HepG2 (cell line): ENCODE measurements at regions not wholly inside any gene's neighbourhood (a gene's known extent, or its start where the extent isn't known, plus 50 kb on each side); places are given as distances from the start of the nearest gene placed in this dataset.

Experiments used
- ATAC-seq: fragments of 200-7000 bp; cut with Tn5 transposase; 3 replicates; pipeline ENCODE4 v1.9.1; 2020; ENCODE audit warnings: mild to moderate bottlenecking, moderate library complexity
- BruUV-seq: library from RNA; stranded (reverse); fragments of 400-500 nt; replicated peaks from 2 replicates; lab custom pipeline; 2021; lab: Mats Ljungman, UMichigan
- CTCF ChIA-PET: fragments of 300-600 bp; formaldehyde crosslinking; extraction: SDS; loops from one replicate; lab custom pipeline; 2021; ENCODE audit warnings: low total read pairs, inconsistent platforms, low intra/inter-chr PET ratio; lab: Yijun Ruan, JAX
- POLR2A ChIA-PET: fragments of 350-600 bp; sonication (Branson Sonifier 250); formaldehyde crosslinking; loops from one replicate; lab custom pipeline; 2020; ENCODE audit warnings: antibody characterized with exemption, inconsistent platforms; lab: Yijun Ruan, JAX
- DNase-seq: peaks from one replicate; pipeline ENCODE4 v3.0.0-alpha.2; 2015; ENCODE audit warnings: low spot score
- FAIRE-seq: peaks from 3 replicates; lab custom pipeline; 2011; peaks lifted over from hg19 to GRCh38; lab: Jason Lieb, UNC
- H2AFZ ChIP-seq: one replicate; pipeline ENCODE4 v1.6.1; 2011; ENCODE audit warnings: low read length, inconsistent platforms
- H3K27ac ChIP-seq: fragments of 300-600 bp; 3 replicates; pipeline ENCODE4 v1.8.0; 2011; ENCODE audit warnings: mixed run types, mild to moderate bottlenecking, mixed read lengths, low read length, inconsistent platforms; ENCODE audit not compliant: insufficient read depth; ENCODE audit errors: extremely low read length
- H3K27me3 ChIP-seq, 2 experiments: fragments of 200-600 bp in 1 of 2; 2 replicates in 1 of 2; 3 replicates in 1 of 2; pipeline versions ENCODE4 v1.6.0 to v1.8.0; 2011; ENCODE audit warnings: low read length in 2 of 2, mild to moderate bottlenecking in 2 of 2, moderate library complexity in 2 of 2, inconsistent platforms in 1 of 2; ENCODE audit not compliant: insufficient read depth in 2 of 2, control insufficient read depth in 1 of 2
- H3K36me3 ChIP-seq, 2 experiments: fragments of 200-600 bp in 1 of 2; replicated peaks in 1 of 2; 2 replicates in 1 of 2; 3 replicates in 1 of 2; pipeline versions ENCODE4 v1.5.1 to v1.8.0; 2011; ENCODE audit warnings: low read length in 2 of 2, inconsistent platforms in 1 of 2; ENCODE audit not compliant: insufficient read depth in 2 of 2, control insufficient read depth in 1 of 2
- H3K4me1 ChIP-seq: 2 replicates; pipeline ENCODE4 v1.5.1; 2012; ENCODE audit warnings: low read length, inconsistent platforms; ENCODE audit not compliant: insufficient read depth
- H3K4me2 ChIP-seq: 2 replicates; pipeline ENCODE4 v1.6.0; 2011; ENCODE audit warnings: low read depth, low read length, inconsistent platforms
- H3K4me3 ChIP-seq, 3 experiments: fragments of 200-600 bp in 1 of 3; sonication (generic), shearing (Covaris generic) in 1 of 3; replicated peaks in 1 of 3; 2 replicates each; pipeline ENCODE4 v1.5.1; 2011 to 2016; ENCODE audit warnings: low read length in 3 of 3, inconsistent platforms in 2 of 3, low read depth in 2 of 3, mild to moderate bottlenecking in 2 of 3, control low read depth in 1 of 3, mixed read lengths in 1 of 3; ENCODE audit not compliant: insufficient read depth in 1 of 3
- H3K79me2 ChIP-seq: one replicate; pipeline ENCODE4 v1.6.1; 2011; ENCODE audit warnings: low read length, inconsistent platforms; ENCODE audit not compliant: insufficient read depth
- H3K9ac ChIP-seq: 2 replicates; pipeline ENCODE4 v1.6.0; 2011; ENCODE audit warnings: mild to moderate bottlenecking, low read depth, low read length, inconsistent platforms; ENCODE audit not compliant: insufficient read depth
- H3K9me3 ChIP-seq: 2 replicates; pipeline ENCODE4 v1.5.1; 2012; ENCODE audit warnings: mild to moderate bottlenecking, low read length
- H4K20me1 ChIP-seq: 2 replicates; pipeline ENCODE4 v1.6.0; 2011; ENCODE audit warnings: inconsistent platforms, mild to moderate bottlenecking, low read length, moderate library complexity; ENCODE audit not compliant: insufficient read depth
- DPF2 ChIP-seq: sonication (generic); formaldehyde crosslinking; IDR thresholded peaks from 2 replicates; pipeline ENCODE4 v1.4.0; 2020; ENCODE audit warnings: mild to moderate bottlenecking, low read depth, missing genetic modification reagents, borderline replicate concordance
- GTF3A ChIP-seq: sonication (generic); formaldehyde crosslinking; conservative IDR thresholded peaks from 2 replicates; pipeline ENCODE4 v1.4.0; 2020; ENCODE audit warnings: mild to moderate bottlenecking, missing genetic modification reagents
- SATB2 ChIP-seq: sonication (generic); formaldehyde crosslinking; IDR thresholded peaks from 2 replicates; pipeline ENCODE4 v1.5.0; 2020; ENCODE audit warnings: missing genetic modification reagents
- SNAPC5 ChIP-seq: sonication (generic); formaldehyde crosslinking; IDR thresholded peaks from 2 replicates; pipeline ENCODE4 v1.8.1; 2023; ENCODE audit warnings: mild to moderate bottlenecking, missing genetic modification reagents, borderline replicate concordance
- STAT5B ChIP-seq: sonication (generic); formaldehyde crosslinking; IDR thresholded peaks from 2 replicates; pipeline ENCODE4 v1.4.0; 2020; ENCODE audit warnings: missing genetic modification reagents
- TAF1 ChIP-seq: sonication (generic); formaldehyde crosslinking; IDR thresholded peaks from 2 replicates; pipeline ENCODE4 v1.4.0; 2020; ENCODE audit warnings: missing genetic modification reagents
- XBP1 ChIP-seq: sonication (generic); formaldehyde crosslinking; IDR thresholded peaks from 2 replicates; pipeline ENCODE4 v1.5.0; 2020; ENCODE audit warnings: missing genetic modification reagents
- ZBTB14 ChIP-seq: sonication (generic); formaldehyde crosslinking; IDR thresholded peaks from 2 replicates; pipeline ENCODE4 v1.4.0; 2020; ENCODE audit warnings: missing genetic modification reagents
- ZNF33B ChIP-seq: sonication (generic); formaldehyde crosslinking; IDR thresholded peaks from 2 replicates; pipeline ENCODE4 v1.5.1; 2020; ENCODE audit warnings: mild to moderate bottlenecking, missing genetic modification reagents
- ZNF530 ChIP-seq: sonication (generic); formaldehyde crosslinking; IDR thresholded peaks from 2 replicates; pipeline ENCODE4 v1.5.0; 2020; ENCODE audit warnings: low read depth, mild to moderate bottlenecking, missing genetic modification reagents
- ZNF614 ChIP-seq: IDR thresholded peaks from 2 replicates; pipeline ENCODE4 v1.6.1; 2018; ENCODE audit warnings: missing biosample characterization, missing genetic modification reagents, inconsistent platforms, borderline replicate concordance
- ZNF839 ChIP-seq: sonication (generic); formaldehyde crosslinking; IDR thresholded peaks from 2 replicates; pipeline ENCODE4 v1.4.0; 2020; ENCODE audit warnings: missing genetic modification reagents, mild to moderate bottlenecking, borderline replicate concordance
- WGBS: methylation state at CpG from one replicate; pipeline ENCODE4 v1.1.6; 2017; ENCODE audit warnings: low lambda C conversion rate; 5-methylcytosine and 5-hydroxymethylcytosine counted together
- in situ Hi-C: cut with HindIII; loops from 2 replicates; pipeline ENCODE4 v1.10.0; 2017; ENCODE audit warnings: low pct_unique_long_range_greater_than_20kb; ENCODE audit not compliant: extremely low pct_ligation_motif_present
- intact Hi-C: fragments of 100-400 bp; cut with micrococcal nuclease; formaldehyde crosslinking; loops from one replicate; pipeline ENCODE4 v1.10.0; 2022; ENCODE audit not compliant: unreplicated experiment
- TF ChIP-seq, protein P1 (sequence below): sonication (generic); formaldehyde crosslinking; IDR thresholded peaks from 2 replicates; pipeline ENCODE4 v1.9.0; 2021; ENCODE audit warnings: missing genetic modification reagents, mild to moderate bottlenecking, borderline replicate concordance

DNA sequence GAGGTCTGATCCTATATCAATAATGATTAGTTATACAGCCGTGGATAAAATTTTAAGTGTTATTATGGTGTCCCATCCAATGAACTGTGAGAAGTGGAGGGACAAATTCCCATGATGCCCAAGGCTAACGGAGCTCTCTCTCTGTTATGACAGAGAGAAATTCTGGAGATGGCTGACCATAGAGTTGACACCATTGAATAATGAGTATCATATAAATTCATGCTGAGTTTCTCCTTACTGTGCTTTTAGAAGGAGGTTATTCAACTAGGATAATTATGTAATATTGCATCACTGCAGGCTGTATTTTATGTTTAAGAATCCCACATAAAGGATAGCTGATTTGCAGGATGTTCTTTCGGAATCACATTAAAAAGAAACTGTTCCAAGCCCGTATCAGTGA, 82.9 kb downstream of the PYDC2 start:
- Histone ChIP-seq H2AFZ (no peak overlapping the region), H3K27ac (no peak overlapping the region), H3K4me2 (no peak overlapping the region), H3K27me3 (no peaks in the 10 kb centered on the region), H4K20me1 (no peaks in the 10 kb centered on the region), H3K9me3 (peaks cover 8% of the 10 kb centered on the region; the same call in 1 of the 2 replicates), H3K4me3 (no peak overlapping the region), H3K36me3 (no peaks in the 10 kb centered on the region), H3K79me2 (no peaks in the 10 kb centered on the region), H3K9ac (no peak overlapping the region), H3K4me1 (no peaks in the 10 kb centered on the region)
- in situ Hi-C loops, result no loop called here
- CTCF ChIA-PET, result no interaction called here
- POLR2A ChIA-PET, result no interaction called here
- FAIRE-seq (no peak), DNase-seq (no peak)
- BruUV-seq, result no TSS peak
- 0% methylated on average over 4 of the region's 4 CpGs for WGBS
- intact Hi-C loops, result no loop called here
- TF ChIP-seq DPF2 (CRISPR knock-in tag) (no peak), STAT5B (CRISPR knock-in tag) (no peak), ZBTB14 (no peak)
- TF ChIP-seq, all 625 proteins: peak for 0
- ATAC-seq, result no peak

DNA sequence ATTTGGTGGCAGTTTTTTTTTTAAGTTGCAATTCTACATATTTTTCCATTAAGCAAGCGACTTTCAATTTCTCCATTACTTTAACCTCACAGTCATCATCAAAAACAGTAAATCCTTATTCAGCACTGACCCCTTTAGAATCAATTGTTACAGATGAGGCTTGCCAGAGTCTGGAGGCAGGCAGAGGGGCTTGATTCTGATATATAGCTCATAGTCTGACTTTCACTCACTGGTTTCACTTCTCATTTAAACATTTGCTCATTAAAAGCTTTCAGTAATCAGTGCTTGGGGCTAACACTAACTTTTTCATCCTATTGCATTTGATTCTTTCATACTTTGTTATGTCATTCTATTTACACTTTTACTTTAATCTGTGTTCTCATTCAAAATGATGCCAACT, 88.4 kb downstream of the PYDC2 start:
- H3K27me3 ChIP-seq, result no peaks in the 10 kb centered on the region
- TF ChIP-seq ZNF614 (no peak), TAF1 (CRISPR knock-in tag) (no peak), XBP1 (CRISPR knock-in tag) (no peak), GTF3A (CRISPR knock-in tag) (no peak), ZNF530 (CRISPR knock-in tag) (no peak), SATB2 (CRISPR knock-in tag) (no peak), ZNF839 (CRISPR knock-in tag) (no peak), ZNF33B (CRISPR knock-in tag) (no peak), SNAPC5 (no peak)
- TF ChIP-seq, protein P1, sequence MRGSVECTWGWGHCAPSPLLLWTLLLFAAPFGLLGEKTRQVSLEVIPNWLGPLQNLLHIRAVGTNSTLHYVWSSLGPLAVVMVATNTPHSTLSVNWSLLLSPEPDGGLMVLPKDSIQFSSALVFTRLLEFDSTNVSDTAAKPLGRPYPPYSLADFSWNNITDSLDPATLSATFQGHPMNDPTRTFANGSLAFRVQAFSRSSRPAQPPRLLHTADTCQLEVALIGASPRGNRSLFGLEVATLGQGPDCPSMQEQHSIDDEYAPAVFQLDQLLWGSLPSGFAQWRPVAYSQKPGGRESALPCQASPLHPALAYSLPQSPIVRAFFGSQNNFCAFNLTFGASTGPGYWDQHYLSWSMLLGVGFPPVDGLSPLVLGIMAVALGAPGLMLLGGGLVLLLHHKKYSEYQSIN (CRISPR knock-in tag), result no peak
- H3K27ac ChIP-seq, result no peak overlapping the region
- ChIA-PET POLR2A (no interaction called here), CTCF (no interaction called here)
- in situ Hi-C loops (no loop called here), intact Hi-C loops (no loop called here)
- 3% methylated on average over 1 of the region's 1 CpG for WGBS
- FAIRE-seq (no peak), ATAC-seq (no peak), DNase-seq (no peak)
- no peak overlapping the region for H3K9ac ChIP-seq
- no TSS peak for BruUV-seq
- no peaks in the 10 kb centered on the region for H3K4me1 ChIP-seq
- H4K20me1 ChIP-seq, result no peaks in the 10 kb centered on the region
- no peak overlapping the region for H3K4me3 ChIP-seq
- no peaks in the 10 kb centered on the region for H3K36me3 ChIP-seq
- H3K79me2 ChIP-seq, result no peaks in the 10 kb centered on the region
- no peak overlapping the region for H2AFZ ChIP-seq
- no peak overlapping the region for H3K4me2 ChIP-seq
- H3K9me3 ChIP-seq, result peaks cover 19% of the 10 kb centered on the region; the same call in 1 of the 2 replicates
